Parathyroid adenoma (tissue), 2 donors: ENCODE measurements at regions not wholly inside any gene's neighbourhood (a gene's known extent, or its start where the extent isn't known, plus 50 kb on each side); places are given as distances from the start of the nearest gene placed in this dataset.

Source experiments
- H2AFZ ChIP-seq: fragments of 300-600 bp; sonication (generic); one replicate; pipeline ENCODE4 v1.7.0; 2017; ENCODE audit warnings: antibody characterized with exemption, mild to moderate bottlenecking
- H3K27ac ChIP-seq: fragments of 300-600 bp; sonication (generic); one replicate; pipeline ENCODE4 v1.7.0; 2017
- H3K27me3 ChIP-seq: fragments of 300-600 bp; sonication (generic); one replicate; pipeline ENCODE4 v1.7.0; 2017; ENCODE audit warnings: low read length; ENCODE audit not compliant: control insufficient read depth, insufficient read depth
- H3K36me3 ChIP-seq: fragments of 300-600 bp; sonication (generic); one replicate; pipeline ENCODE4 v1.7.0; 2017; ENCODE audit warnings: low read length; ENCODE audit not compliant: control insufficient read depth, insufficient read depth
- H3K4me1 ChIP-seq: fragments of 300-600 bp; sonication (generic); one replicate; pipeline ENCODE4 v1.7.0; 2017; ENCODE audit warnings: control low read depth
- H3K4me2 ChIP-seq: fragments of 300-600 bp; sonication (generic); one replicate; pipeline ENCODE4 v1.7.0; 2017; ENCODE audit warnings: low read length
- H3K4me3 ChIP-seq: fragments of 300-600 bp; sonication (generic); one replicate; pipeline ENCODE4 v1.7.0; 2017; ENCODE audit warnings: low read depth, low read length
- H3K79me2 ChIP-seq: fragments of 300-600 bp; sonication (generic); one replicate; pipeline ENCODE4 v1.7.0; 2017; ENCODE audit warnings: control low read depth
- H3K9ac ChIP-seq: fragments of 300-600 bp; sonication (generic); one replicate; pipeline ENCODE4 v1.7.0; 2017; ENCODE audit warnings: mild to moderate bottlenecking
- H3K9me3 ChIP-seq: fragments of 300-600 bp; sonication (generic); one replicate; pipeline ENCODE4 v1.7.0; 2017; ENCODE audit warnings: low read length; ENCODE audit not compliant: control insufficient read depth
- CTCF ChIP-seq: fragments of 300-600 bp; sonication (generic); IDR thresholded peaks from one replicate; pipeline ENCODE4 v1.7.0; 2017; ENCODE audit warnings: antibody characterized with exemption, mild to moderate bottlenecking
- donor health status: primary hyperparathyroidism.

- no peaks in the 10 kb centered on the region for H3K9me3 ChIP-seq
- H2AFZ ChIP-seq: no peak overlapping the region
- H3K79me2 ChIP-seq: no peaks in the 10 kb centered on the region
- no peaks in the 10 kb centered on the region for H3K27me3 ChIP-seq
- H3K4me1 ChIP-seq: no peaks in the 10 kb centered on the region
- no peak overlapping the region for H3K27ac ChIP-seq
- no peak overlapping the region for H3K4me3 ChIP-seq
- no peak for TF ChIP-seq CTCF
- no peak overlapping the region for H3K9ac ChIP-seq
- H3K36me3 ChIP-seq: no peaks in the 10 kb centered on the region
- no peak overlapping the region for H3K4me2 ChIP-seq
Measured at GRCh38 chr1:195867638-195868037, 740.6 kb downstream of the KCNT2 start.

GRCh38 chr1:195866781-195867222 lies 741.4 kb downstream of the KCNT2 start:
- Histone ChIP-seq H3K79me2 (no peaks in the 10 kb centered on the region), H3K4me2 (no peak overlapping the region), H3K4me1 (no peaks in the 10 kb centered on the region), H2AFZ (no peak overlapping the region), H3K4me3 (no peak overlapping the region), H3K27ac (no peak overlapping the region), H3K9ac (no peak overlapping the region), H3K27me3 (no peaks in the 10 kb centered on the region), H3K36me3 (no peaks in the 10 kb centered on the region), H3K9me3 (no peaks in the 10 kb centered on the region)
- TF ChIP-seq CTCF: no peak

GRCh38 chr1:195866091-195866780 lies 742.0 kb downstream of the KCNT2 start:
- Histone ChIP-seq H3K36me3 (no peaks in the 10 kb centered on the region), H3K4me2 (no peak overlapping the region), H3K9me3 (no peaks in the 10 kb centered on the region), H2AFZ (no peak overlapping the region), H3K79me2 (no peaks in the 10 kb centered on the region), H3K27ac (no peak overlapping the region), H3K27me3 (no peaks in the 10 kb centered on the region), H3K4me3 (no peak overlapping the region), H3K4me1 (no peaks in the 10 kb centered on the region), H3K9ac (no peak overlapping the region)
- no peak for TF ChIP-seq CTCF

GRCh38 chr1:195851804-195852203 lies 756.4 kb downstream of the KCNT2 start:
- no peaks in the 10 kb centered on the region for H3K36me3 ChIP-seq
- TF ChIP-seq CTCF: no peak
- H3K27me3 ChIP-seq: no peaks in the 10 kb centered on the region
- H3K9ac ChIP-seq: no peak overlapping the region
- no peaks in the 10 kb centered on the region for H3K4me1 ChIP-seq
- H3K4me3 ChIP-seq: no peak overlapping the region
- H3K27ac ChIP-seq: no peak overlapping the region
- no peaks in the 10 kb centered on the region for H3K9me3 ChIP-seq
- H3K4me2 ChIP-seq: no peak overlapping the region
- H3K79me2 ChIP-seq: no peaks in the 10 kb centered on the region
- H2AFZ ChIP-seq: no peak overlapping the region

- Histone ChIP-seq H3K79me2 (no peaks in the 10 kb centered on the region), H2AFZ (no peak overlapping the region)
- no peak for TF ChIP-seq CTCF
Measured at GRCh38 chr1:195851016-195851601, 757.1 kb downstream of the KCNT2 start.

More at GRCh38 chr1:195851016-195851601, 757.1 kb downstream of the KCNT2 start:
- Histone ChIP-seq H3K27me3 (no peaks in the 10 kb centered on the region), H3K4me2 (no peak overlapping the region), H3K9me3 (no peaks in the 10 kb centered on the region), H3K27ac (no peak overlapping the region), H3K4me3 (no peak overlapping the region), H3K36me3 (no peaks in the 10 kb centered on the region), H3K9ac (no peak overlapping the region), H3K4me1 (no peaks in the 10 kb centered on the region)
